Stimulated activated naive CD8-positive, alpha-beta T cell treated with anti-CD3 and anti-CD28 coated beads, Interleukin-15, amount 100 ng/mL, for 72 hours (primary cell): ENCODE measurements at regions not wholly inside any gene's neighbourhood (a gene's known extent, or its start where the extent isn't known, plus 50 kb on each side); places are given as distances from the start of the nearest gene placed in this dataset.

Experiments used
- ATAC-seq: fragments of 150-1000 bp; cut with Tn5 transposase; 2 replicates; pipeline ENCODE4 v1.10.0; 2021; ENCODE audit warnings: mild to moderate bottlenecking, moderate library complexity
- DNase-seq, 2 donors: peaks; one replicate each; pipeline ENCODE4 v3.0.0; 2021 to 2022
- H3K27ac Mint-ChIP-seq, 2 donors: one replicate each; pipeline ENCODE4 v1.8.0; 2022; ENCODE audit warnings: mild to moderate bottlenecking in 2 of 2, mixed read lengths in 2 of 2, moderate library complexity in 2 of 2
- H3K27me3 Mint-ChIP-seq: one replicate; pipeline ENCODE4 v1.8.0; 2022; ENCODE audit warnings: mixed read lengths
- H3K4me1 Mint-ChIP-seq: one replicate; pipeline ENCODE4 v1.8.0; 2022; ENCODE audit warnings: mild to moderate bottlenecking, mixed read lengths
- H3K4me3 Mint-ChIP-seq, 2 donors: one replicate each; pipeline ENCODE4 v1.8.0; 2022; ENCODE audit warnings: mild to moderate bottlenecking in 2 of 2, mixed read lengths in 2 of 2, moderate library complexity in 1 of 2
- H3K9me3 Mint-ChIP-seq, 2 donors: one replicate each; pipeline ENCODE4 v1.8.0; 2022; ENCODE audit warnings: mixed read lengths in 2 of 2

GRCh38 chr22:27628891-27629631 is 172.5 kb downstream of the MN1 start:
- H3K27me3 Mint-ChIP-seq: peaks cover 10% of the 10 kb centered on the region
- ATAC-seq: no peak
- no peaks in the 10 kb centered on the region for H3K9me3 Mint-ChIP-seq
- H3K27ac Mint-ChIP-seq: no peak overlapping the region
- H3K4me3 Mint-ChIP-seq: no peak overlapping the region
- no peaks in the 10 kb centered on the region for H3K4me1 Mint-ChIP-seq
- no peak for DNase-seq

GRCh38 chr22:27629908-27630673 is 171.5 kb downstream of the MN1 start:
- Mint-ChIP-seq H3K4me3 (no peak overlapping the region), H3K4me1 (no peaks in the 10 kb centered on the region), H3K27me3 (peaks cover 14% of the 10 kb centered on the region), H3K9me3 (no peaks in the 10 kb centered on the region), H3K27ac (no peak overlapping the region)
- DNase-seq: no peak
- no peak for ATAC-seq

- DNase-seq: no peak
- no peaks in the 10 kb centered on the region for H3K4me1 Mint-ChIP-seq
- no peak overlapping the region for H3K27ac Mint-ChIP-seq
- ATAC-seq: no peak
- peaks cover 15% of the 10 kb centered on the region for H3K27me3 Mint-ChIP-seq
- H3K9me3 Mint-ChIP-seq: no peaks in the 10 kb centered on the region
- no peak overlapping the region for H3K4me3 Mint-ChIP-seq
Observed at GRCh38 chr22:27630754-27631153, 170.8 kb downstream of the MN1 start.

GRCh38 chr22:27631641-27632040 is 169.9 kb downstream of the MN1 start:
- H3K4me1 Mint-ChIP-seq: no peaks in the 10 kb centered on the region
- no peak overlapping the region for H3K4me3 Mint-ChIP-seq
- H3K27ac Mint-ChIP-seq: no peak overlapping the region
- H3K9me3 Mint-ChIP-seq: no peaks in the 10 kb centered on the region
- peaks cover 24% of the 10 kb centered on the region for H3K27me3 Mint-ChIP-seq
- no peak for ATAC-seq
- no peak for DNase-seq

- H3K27me3 Mint-ChIP-seq: peaks cover 29% of the 10 kb centered on the region
- ATAC-seq (no peak), DNase-seq (no peak)
- no peaks in the 10 kb centered on the region for H3K4me1 Mint-ChIP-seq
- no peaks in the 10 kb centered on the region for H3K9me3 Mint-ChIP-seq
- H3K27ac Mint-ChIP-seq: no peak overlapping the region
- no peak overlapping the region for H3K4me3 Mint-ChIP-seq
Observed at GRCh38 chr22:27632451-27633295, 168.9 kb downstream of the MN1 start.

- DNase-seq (no peak), ATAC-seq (no peak)
- Mint-ChIP-seq H3K27ac (no peak overlapping the region), H3K4me1 (no peaks in the 10 kb centered on the region), H3K9me3 (no peaks in the 10 kb centered on the region), H3K4me3 (no peak overlapping the region), H3K27me3 (peaks cover 29% of the 10 kb centered on the region)
Observed at GRCh38 chr22:27633296-27633871, 168.2 kb downstream of the MN1 start.

GRCh38 chr22:27634043-27634740 is 167.4 kb downstream of the MN1 start:
- Mint-ChIP-seq H3K4me1 (no peaks in the 10 kb centered on the region), H3K9me3 (no peaks in the 10 kb centered on the region), H3K27me3 (peaks cover 29% of the 10 kb centered on the region), H3K4me3 (no peak overlapping the region), H3K27ac (peak overlapping the region in 1 of 2 donors; percentile 9)
- DNase-seq: no peak
- no peak for ATAC-seq

GRCh38 chr22:27635435-27635834 is 166.1 kb downstream of the MN1 start:
- DNase-seq: no peak

GRCh38 chr22:27635852-27636251 is 165.7 kb downstream of the MN1 start:
- no peak for DNase-seq
- H3K27ac Mint-ChIP-seq: no peak overlapping the region
- H3K9me3 Mint-ChIP-seq: no peaks in the 10 kb centered on the region
- ATAC-seq: no peak
- H3K4me1 Mint-ChIP-seq: no peaks in the 10 kb centered on the region
- peaks cover 29% of the 10 kb centered on the region for H3K27me3 Mint-ChIP-seq
- H3K4me3 Mint-ChIP-seq: no peak overlapping the region

More at GRCh38 chr22:27635435-27635834, 166.1 kb downstream of the MN1 start:
- Mint-ChIP-seq H3K9me3 (no peaks in the 10 kb centered on the region), H3K4me1 (no peaks in the 10 kb centered on the region), H3K27ac (no peak overlapping the region), H3K27me3 (peaks cover 29% of the 10 kb centered on the region), H3K4me3 (no peak overlapping the region)
- no peak for ATAC-seq

- no peaks in the 10 kb centered on the region for H3K4me1 Mint-ChIP-seq
- H3K27ac Mint-ChIP-seq: no peak overlapping the region
- H3K9me3 Mint-ChIP-seq: no peaks in the 10 kb centered on the region
- peaks cover 29% of the 10 kb centered on the region for H3K27me3 Mint-ChIP-seq
- no peak overlapping the region for H3K4me3 Mint-ChIP-seq
- ATAC-seq (no peak), DNase-seq (no peak)
Observed at GRCh38 chr22:27636716-27637508, 164.6 kb downstream of the MN1 start.

GRCh38 chr22:27637604-27638003 is 164.0 kb downstream of the MN1 start:
- Mint-ChIP-seq H3K4me3 (no peak overlapping the region), H3K27me3 (peaks cover 29% of the 10 kb centered on the region), H3K9me3 (no peaks in the 10 kb centered on the region), H3K4me1 (no peaks in the 10 kb centered on the region), H3K27ac (no peak overlapping the region)
- DNase-seq (no peak), ATAC-seq (no peak)

- Mint-ChIP-seq H3K9me3 (no peaks in the 10 kb centered on the region), H3K27ac (no peak overlapping the region), H3K4me3 (no peak overlapping the region), H3K4me1 (no peaks in the 10 kb centered on the region), H3K27me3 (peaks cover 24% of the 10 kb centered on the region)
- DNase-seq (no peak), ATAC-seq (no peak)
Observed at GRCh38 chr22:27638329-27639233, 163.0 kb downstream of the MN1 start.

- H3K27me3 Mint-ChIP-seq: peaks cover 15% of the 10 kb centered on the region
- no peak for ATAC-seq
- no peak overlapping the region for H3K27ac Mint-ChIP-seq
- no peaks in the 10 kb centered on the region for H3K4me1 Mint-ChIP-seq
- no peak for DNase-seq
- no peaks in the 10 kb centered on the region for H3K9me3 Mint-ChIP-seq
- H3K4me3 Mint-ChIP-seq: no peak overlapping the region
Observed at GRCh38 chr22:27639248-27640086, 162.1 kb downstream of the MN1 start.
